ENCODE measurements at regions not wholly inside any gene's neighbourhood (a gene's known extent, or its start where the extent isn't known, plus 50 kb on each side); places are given as distances from the start of the nearest gene placed in this dataset.
"Not testable (repeated sequence)": the region's sequence is repeated elsewhere in the genome, so short reads cannot be mapped to it uniquely, and the experiment has no call there.

DNA sequence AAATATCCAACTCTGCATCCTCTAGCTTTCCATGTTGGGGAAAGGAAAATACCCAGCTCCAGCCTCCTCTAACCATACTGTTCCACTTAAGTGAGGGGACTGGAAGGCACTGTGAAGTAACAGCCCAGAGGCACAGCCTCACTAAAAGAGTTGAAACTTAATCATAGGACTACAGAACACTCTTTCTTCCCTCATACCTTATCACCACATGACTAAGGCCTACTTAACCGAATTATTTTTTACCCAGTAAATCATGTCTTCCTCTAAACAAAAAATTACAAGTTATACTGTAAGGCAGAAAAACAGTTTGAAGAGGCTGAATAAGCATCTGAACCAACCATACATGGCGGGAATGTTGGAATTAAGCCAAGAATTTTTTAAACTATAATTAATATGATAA, 207.4 kb upstream of the MME start:
- Mint-ChIP-seq H3K4me3 (ENCODE audit: unreplicated experiment) (no peak overlapping the region), H3K27ac (ENCODE audit: unreplicated experiment) (no peak overlapping the region)

DNA sequence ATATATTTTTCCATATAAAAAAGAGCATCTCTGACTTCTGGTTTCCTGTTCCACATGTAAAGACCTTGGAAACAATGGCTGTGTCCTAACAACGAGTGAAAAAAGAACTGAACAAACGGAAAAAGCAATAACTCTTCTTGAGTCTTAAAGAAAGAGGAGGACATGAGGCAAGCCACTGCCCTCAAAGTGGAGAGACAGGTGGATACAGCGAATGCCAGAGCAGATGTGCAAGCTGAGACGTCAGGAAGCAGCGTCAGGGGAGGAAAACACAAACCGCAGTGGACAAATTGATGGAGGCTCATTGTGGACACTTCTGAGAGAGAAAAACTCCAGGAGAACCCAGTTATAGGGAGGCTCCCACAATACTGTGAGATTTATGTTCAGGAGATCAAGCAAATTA, 208.0 kb upstream of the MME start:
- Mint-ChIP-seq H3K27ac (ENCODE audit: unreplicated experiment) (no peak overlapping the region), H3K4me1 (ENCODE audit: unreplicated experiment) (peaks cover 8% of the 10 kb centered on the region), H3K4me3 (ENCODE audit: unreplicated experiment) (no peak overlapping the region), H3K36me3 (ENCODE audit: unreplicated experiment) (no peaks in the 10 kb centered on the region), H3K9me3 (ENCODE audit: unreplicated experiment) (peaks cover 3% of the 10 kb centered on the region), H3K27me3 (ENCODE audit: unreplicated experiment) (no peaks in the 10 kb centered on the region)
- no peak for DNase-seq (ENCODE audit: extremely low spot score, unreplicated experiment)
- TF ChIP-seq, protein P1, sequence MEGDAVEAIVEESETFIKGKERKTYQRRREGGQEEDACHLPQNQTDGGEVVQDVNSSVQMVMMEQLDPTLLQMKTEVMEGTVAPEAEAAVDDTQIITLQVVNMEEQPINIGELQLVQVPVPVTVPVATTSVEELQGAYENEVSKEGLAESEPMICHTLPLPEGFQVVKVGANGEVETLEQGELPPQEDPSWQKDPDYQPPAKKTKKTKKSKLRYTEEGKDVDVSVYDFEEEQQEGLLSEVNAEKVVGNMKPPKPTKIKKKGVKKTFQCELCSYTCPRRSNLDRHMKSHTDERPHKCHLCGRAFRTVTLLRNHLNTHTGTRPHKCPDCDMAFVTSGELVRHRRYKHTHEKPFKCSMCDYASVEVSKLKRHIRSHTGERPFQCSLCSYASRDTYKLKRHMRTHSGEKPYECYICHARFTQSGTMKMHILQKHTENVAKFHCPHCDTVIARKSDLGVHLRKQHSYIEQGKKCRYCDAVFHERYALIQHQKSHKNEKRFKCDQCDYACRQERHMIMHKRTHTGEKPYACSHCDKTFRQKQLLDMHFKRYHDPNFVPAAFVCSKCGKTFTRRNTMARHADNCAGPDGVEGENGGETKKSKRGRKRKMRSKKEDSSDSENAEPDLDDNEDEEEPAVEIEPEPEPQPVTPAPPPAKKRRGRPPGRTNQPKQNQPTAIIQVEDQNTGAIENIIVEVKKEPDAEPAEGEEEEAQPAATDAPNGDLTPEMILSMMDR (IDR thresholded peaks at IDR 0.05) = no peak

More for the DNA sequence above, 207.4 kb upstream of the MME start:
- Mint-ChIP-seq H3K9me3 (ENCODE audit: unreplicated experiment) (peaks cover 3% of the 10 kb centered on the region), H3K4me1 (ENCODE audit: unreplicated experiment) (peaks cover 7% of the 10 kb centered on the region), H3K36me3 (ENCODE audit: unreplicated experiment) (no peaks in the 10 kb centered on the region), H3K27me3 (ENCODE audit: unreplicated experiment) (no peaks in the 10 kb centered on the region)
- DNase-seq (ENCODE audit: extremely low spot score, unreplicated experiment) = no peak
- TF ChIP-seq, protein P1 (IDR thresholded peaks at IDR 0.05) = no peak

DNA sequence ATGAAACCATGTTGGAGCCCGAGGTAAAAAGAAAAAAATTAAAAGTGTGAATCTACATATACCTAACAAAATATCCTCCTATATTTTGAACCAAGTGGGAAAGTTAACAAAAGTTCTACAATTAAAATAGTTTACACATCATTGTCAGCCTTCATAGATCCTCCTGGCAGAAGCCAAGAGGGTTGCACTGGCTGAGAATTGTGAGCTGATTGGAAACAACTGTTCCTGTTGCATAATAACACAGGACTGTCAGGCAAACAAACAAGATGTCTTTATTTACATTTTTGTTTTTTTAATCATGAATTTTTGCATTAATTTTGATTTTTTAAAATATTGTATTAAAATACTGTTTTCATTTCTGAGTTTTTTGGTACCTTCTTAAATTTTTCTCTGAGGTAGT, 215.2 kb upstream of the MME start:
- peaks cover 14% of the 10 kb centered on the region for H3K4me1 Mint-ChIP-seq (ENCODE audit: unreplicated experiment)
- no peaks in the 10 kb centered on the region for H3K9me3 Mint-ChIP-seq (ENCODE audit: unreplicated experiment)
- no peaks in the 10 kb centered on the region for H3K36me3 Mint-ChIP-seq (ENCODE audit: unreplicated experiment)
- H3K27me3 Mint-ChIP-seq (ENCODE audit: unreplicated experiment) = no peaks in the 10 kb centered on the region
- H3K27ac Mint-ChIP-seq (ENCODE audit: unreplicated experiment) = no peak overlapping the region
- H3K4me3 Mint-ChIP-seq (ENCODE audit: unreplicated experiment) = no peak overlapping the region
- TF ChIP-seq, protein P1 (IDR thresholded peaks at IDR 0.05) = no peak
- DNase-seq (ENCODE audit: extremely low spot score, unreplicated experiment) = no peak

DNA sequence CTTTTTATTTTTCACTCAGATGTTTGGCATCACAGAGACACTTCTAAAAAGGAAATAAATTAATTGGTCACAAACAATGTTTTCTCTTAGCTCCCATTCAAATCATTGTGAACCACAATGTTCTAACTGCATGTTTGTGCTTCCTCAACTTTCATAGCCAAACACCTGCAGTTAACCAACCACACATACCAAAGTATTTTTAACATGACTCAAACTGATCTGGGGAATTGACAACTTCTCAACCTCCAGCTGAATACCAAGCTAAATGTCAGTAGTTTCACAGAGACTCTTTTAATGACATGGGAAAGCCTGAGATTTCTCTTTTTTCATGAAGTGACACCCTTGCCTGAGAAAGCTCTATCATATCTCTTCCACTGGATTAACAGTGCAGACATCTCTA, 217.9 kb upstream of the MME start:
- Mint-ChIP-seq H3K4me3 (ENCODE audit: unreplicated experiment) (no peak overlapping the region), H3K36me3 (ENCODE audit: unreplicated experiment) (no peaks in the 10 kb centered on the region), H3K27ac (ENCODE audit: unreplicated experiment) (no peak overlapping the region), H3K4me1 (ENCODE audit: unreplicated experiment) (peaks cover 8% of the 10 kb centered on the region), H3K9me3 (ENCODE audit: unreplicated experiment) (no peaks in the 10 kb centered on the region), H3K27me3 (ENCODE audit: unreplicated experiment) (peaks cover 2% of the 10 kb centered on the region)
- TF ChIP-seq, protein P1 (IDR thresholded peaks at IDR 0.05) = no peak
- no peak for DNase-seq (ENCODE audit: extremely low spot score, unreplicated experiment)

DNA sequence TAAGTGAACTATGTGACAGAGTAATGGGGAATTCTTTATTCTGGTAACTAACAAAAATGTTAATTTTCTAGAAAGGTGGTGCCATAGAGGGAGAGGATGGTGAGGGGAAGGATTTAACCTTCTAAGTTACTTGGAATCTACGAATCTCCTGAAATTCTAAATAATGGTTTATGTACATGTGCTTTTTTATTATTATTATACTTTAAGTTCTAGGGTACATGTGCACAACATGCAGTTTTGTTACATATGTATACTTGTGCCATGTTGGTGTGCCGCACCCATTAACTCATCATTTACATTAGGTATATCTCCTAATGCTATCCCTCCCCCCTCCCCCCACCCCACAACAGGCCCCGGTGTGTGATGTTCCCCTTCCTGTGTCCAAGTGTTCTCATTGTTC, 227.1 kb upstream of the MME start:
- not testable (repeated sequence) for H3K9me3 Mint-ChIP-seq (ENCODE audit: unreplicated experiment); H3K4me3 Mint-ChIP-seq (ENCODE audit: unreplicated experiment); H3K27ac Mint-ChIP-seq (ENCODE audit: unreplicated experiment); H3K36me3 Mint-ChIP-seq (ENCODE audit: unreplicated experiment); H3K27me3 Mint-ChIP-seq (ENCODE audit: unreplicated experiment); H3K4me1 Mint-ChIP-seq (ENCODE audit: unreplicated experiment); DNase-seq (ENCODE audit: extremely low spot score, unreplicated experiment)

DNA sequence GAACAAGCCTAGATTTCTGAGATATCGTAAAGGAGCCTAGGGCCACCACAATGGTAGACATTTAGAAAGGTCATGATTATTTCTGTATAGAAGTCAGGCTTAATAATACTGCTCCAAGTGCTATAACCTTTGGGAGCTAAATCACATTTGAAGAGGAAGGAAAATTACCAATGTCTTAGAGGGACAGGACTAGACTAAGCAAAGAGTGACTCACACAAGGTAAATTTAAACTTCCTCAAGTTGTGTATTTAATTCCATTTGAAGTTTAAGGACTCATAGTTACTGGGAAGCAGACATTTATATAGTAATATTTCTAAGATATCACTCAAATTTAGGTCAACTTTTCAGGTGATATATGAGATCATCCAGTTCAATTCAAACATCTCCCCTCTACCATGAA, 227.6 kb upstream of the MME start:
- Mint-ChIP-seq H3K4me3 (ENCODE audit: unreplicated experiment) (no peak overlapping the region), H3K36me3 (ENCODE audit: unreplicated experiment) (no peaks in the 10 kb centered on the region), H3K4me1 (ENCODE audit: unreplicated experiment) (no peaks in the 10 kb centered on the region), H3K9me3 (ENCODE audit: unreplicated experiment) (no peaks in the 10 kb centered on the region), H3K27me3 (ENCODE audit: unreplicated experiment) (peaks cover 6% of the 10 kb centered on the region), H3K27ac (ENCODE audit: unreplicated experiment) (no peak overlapping the region)
- TF ChIP-seq, protein P1 (IDR thresholded peaks at IDR 0.05) = no peak
- DNase-seq (ENCODE audit: extremely low spot score, unreplicated experiment) = no peak
